RCC 7860 (cell line): ENCODE measurements at regions not wholly inside any gene's neighbourhood (a gene's known extent, or its start where the extent isn't known, plus 50 kb on each side); places are given as distances from the start of the nearest gene placed in this dataset.
A peak's percentile ranks its signal among the peaks of the same experiment; 100 is the strongest.
"Not testable (repeated sequence)": the region's sequence is repeated elsewhere in the genome, so short reads cannot be mapped to it uniquely, and the experiment has no call there.

Source experiments
- DNase-seq: peaks from one replicate; pipeline ENCODE4 v3.0.0-alpha.2; 2015; ENCODE audit warnings: low spot score
- FAIRE-seq: peaks from 2 replicates; lab custom pipeline; 2012; peaks lifted over from hg19 to GRCh38; lab: Jason Lieb, UNC

DNA sequence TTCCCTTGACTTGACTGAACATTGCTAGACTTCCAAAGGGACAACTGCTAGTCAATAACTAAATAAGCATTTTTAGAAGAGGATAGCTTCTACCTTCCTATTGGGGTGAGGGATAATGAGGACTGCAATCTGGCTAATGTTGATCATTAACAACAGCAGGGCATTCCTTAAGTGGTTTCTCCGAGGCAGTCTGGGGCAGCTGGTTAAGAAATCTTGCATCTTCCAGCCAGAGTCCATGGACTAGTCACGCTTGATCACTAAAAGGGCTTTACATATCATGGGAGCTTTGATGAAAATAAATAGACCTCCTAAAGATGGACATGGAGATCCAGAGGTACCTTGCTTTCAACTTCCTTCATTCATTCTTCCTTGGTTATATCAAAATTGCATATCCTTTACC lies 329.4 kb upstream of the ESRRG start:
- FAIRE-seq (no peak), DNase-seq (no peak)

DNA sequence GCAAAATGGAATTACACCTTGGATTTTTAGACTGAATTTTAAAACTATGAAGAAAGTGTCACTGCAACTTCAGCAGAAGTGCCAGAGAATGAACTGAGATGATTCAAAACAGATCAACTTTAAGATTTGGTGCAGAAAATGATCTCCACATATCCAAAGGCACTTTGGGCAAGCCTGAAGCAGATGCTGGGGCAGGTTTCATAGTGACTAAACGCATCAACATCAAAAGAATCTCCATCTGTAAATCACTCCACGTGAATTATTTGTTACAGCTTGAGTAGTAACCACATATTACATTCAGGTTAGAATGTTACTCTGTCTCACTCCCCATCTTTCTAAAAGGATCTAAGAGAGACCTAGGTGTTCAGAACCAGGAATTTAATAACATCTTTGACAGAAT lies 329.0 kb upstream of the ESRRG start:
- DNase-seq (no peak), FAIRE-seq (no peak)

DNA sequence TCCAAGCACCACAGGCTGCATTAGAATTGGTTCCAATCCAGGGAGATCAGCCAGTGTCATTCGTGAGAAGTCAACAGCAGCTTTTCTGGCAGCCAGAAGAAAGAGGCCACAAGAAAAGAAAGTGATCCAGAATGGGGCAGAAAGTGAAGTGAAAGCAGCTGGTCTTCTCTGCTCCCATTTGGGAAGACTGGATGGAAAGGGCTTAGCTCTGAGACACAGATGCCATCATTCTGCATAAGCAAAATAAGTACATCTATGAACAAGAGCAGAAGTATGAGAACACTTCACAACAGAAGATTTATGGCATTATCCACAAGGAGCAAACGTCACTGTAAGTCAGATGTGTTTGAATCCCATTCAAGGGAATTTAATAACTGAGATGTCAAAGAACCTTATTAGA lies 326.5 kb upstream of the ESRRG start:
- DNase-seq (no peak), FAIRE-seq (no peak)

DNA sequence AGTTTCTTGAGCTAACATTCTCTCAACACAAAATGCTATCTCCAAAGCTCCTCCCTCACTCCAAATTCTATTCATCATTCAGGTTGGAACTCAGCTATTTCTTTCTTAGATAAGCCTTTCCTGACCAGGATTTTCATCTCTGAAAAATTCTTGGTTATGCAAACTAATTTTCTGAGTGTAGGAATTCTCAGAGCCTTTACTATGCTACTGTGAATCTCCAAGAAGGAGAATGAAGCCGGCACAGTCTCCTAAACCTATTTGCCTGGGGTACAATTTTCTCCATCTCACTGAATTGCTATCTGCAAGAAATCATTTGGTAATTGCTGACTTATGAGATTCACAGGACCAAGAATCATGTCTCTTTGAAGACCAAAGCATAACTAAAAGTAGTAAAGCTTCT lies 325.9 kb upstream of the ESRRG start:
- FAIRE-seq = no peak
- no peak for DNase-seq

DNA sequence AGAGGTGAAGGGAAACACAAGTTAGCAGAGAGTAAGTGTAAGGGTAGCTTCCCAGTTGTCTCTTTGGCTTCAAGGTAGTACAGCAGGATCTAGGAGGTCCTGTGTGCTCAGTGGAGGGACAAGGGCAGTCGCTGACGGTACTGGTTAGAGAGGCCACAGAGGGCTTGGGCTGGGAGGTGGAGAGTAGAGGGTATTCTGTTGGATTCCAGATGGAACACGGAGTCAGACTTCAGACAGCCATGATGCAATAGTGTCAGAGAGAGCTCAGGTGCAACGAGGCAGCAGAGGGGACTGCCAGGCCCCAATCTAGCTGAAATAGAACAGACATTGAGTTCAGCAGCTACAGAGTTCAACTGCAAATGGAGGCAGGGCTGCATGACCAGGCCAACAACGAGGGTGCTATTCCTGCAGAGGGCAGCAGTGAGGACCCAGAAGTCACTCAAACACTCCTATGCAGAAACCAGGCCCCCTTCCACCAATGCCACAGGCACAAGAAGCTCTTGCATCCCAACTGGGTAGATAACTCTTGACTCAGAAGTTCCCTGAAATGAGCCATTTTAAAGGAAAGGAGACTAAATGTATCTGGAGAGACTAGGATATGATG lies 325.0 kb upstream of the ESRRG start:
- FAIRE-seq = no peak
- DNase-seq = no peak

DNA sequence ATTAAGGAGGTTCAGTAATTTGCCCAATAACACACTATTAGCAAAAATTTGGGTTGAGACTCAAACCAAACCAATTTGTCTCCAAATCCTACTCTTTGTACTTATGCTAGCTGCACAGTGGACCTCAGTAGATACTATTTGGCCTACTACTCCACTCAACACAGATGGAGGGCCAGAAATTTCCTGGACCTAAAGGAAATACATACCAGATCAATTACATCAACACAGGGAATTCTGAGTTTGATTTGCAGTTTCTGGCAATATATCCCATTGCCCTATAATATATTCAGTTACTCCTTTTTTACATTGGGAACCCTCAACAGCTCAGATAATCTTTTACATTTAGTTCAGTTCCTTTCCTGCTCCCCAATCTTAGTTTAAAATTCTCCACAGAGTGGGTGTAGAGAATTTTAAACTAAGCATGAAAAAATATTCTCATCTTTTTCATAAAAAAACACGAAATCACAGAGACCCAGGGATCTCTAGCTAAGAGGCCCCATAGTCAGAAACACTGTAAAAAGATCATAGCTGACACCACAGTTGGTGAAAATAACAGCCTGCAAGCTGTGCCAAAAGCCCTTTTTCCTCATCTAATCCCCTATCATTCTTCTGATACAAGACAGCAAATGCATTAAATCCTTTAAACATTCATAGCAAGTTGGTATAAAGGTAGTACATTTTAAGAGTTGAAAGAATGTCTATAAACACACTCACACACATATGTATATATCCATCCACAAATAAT lies 317.7 kb upstream of the ESRRG start:
- no peak for FAIRE-seq
- no peak for DNase-seq

DNA sequence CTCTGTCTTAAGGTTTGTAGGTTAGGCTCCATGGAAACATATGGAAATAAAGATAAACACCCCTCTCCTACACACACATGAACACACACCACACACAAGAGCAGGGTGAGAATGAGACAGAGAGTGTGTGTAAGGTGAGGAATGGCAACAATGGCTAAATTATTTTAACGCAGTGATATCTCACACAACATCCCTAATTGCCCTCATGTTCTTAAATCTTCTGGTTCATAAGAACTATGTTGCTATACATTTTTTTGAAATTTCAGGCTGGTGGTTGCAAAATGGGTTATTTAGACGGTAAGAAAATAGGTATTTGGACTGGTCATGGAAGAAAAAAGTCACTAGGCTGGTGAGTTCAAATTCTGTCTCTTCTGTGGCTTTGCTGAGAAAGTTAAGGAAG lies 316.7 kb upstream of the ESRRG start:
- FAIRE-seq = no peak
- no peak for DNase-seq

DNA sequence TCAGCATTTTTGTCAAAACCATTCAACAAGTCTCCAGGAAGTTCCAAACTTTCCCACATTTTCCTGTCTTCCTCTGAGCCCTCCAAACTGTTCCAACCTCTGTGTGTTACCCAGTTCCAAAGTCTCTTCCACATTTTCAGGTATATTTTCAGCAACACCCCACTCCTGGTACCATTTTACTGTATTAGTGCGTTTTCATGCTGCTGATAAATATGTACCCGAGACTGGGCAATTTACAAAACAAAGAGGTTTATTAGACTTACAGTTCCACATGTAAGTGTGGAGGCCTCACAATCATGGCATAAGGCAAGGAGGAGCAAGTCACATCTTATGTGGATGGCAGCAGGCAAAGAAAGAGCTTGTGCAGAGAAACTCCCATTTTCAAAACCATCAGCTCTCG lies 315.9 kb upstream of the ESRRG start:
- not testable (repeated sequence) for FAIRE-seq, DNase-seq

DNA sequence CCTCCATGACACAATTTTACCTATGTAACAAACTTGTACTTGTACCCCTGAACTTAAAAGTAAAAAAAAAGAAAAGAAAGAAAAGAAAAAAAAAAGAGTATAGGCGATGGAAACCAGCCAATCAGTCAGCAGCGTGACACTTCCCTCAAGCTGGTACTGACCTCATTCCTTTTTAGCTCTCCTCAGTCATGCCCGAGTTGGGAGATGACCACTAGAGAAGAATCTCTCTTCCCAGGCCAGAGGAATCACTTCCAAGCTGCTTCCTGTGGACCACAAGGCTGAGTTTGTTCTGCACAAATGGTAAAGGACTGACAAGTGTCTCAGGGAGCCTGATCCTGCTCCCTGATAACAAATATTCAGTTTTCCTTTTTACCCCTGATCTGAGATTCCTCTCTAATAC lies 313.5 kb upstream of the ESRRG start:
- FAIRE-seq = no peak
- no peak for DNase-seq

DNA sequence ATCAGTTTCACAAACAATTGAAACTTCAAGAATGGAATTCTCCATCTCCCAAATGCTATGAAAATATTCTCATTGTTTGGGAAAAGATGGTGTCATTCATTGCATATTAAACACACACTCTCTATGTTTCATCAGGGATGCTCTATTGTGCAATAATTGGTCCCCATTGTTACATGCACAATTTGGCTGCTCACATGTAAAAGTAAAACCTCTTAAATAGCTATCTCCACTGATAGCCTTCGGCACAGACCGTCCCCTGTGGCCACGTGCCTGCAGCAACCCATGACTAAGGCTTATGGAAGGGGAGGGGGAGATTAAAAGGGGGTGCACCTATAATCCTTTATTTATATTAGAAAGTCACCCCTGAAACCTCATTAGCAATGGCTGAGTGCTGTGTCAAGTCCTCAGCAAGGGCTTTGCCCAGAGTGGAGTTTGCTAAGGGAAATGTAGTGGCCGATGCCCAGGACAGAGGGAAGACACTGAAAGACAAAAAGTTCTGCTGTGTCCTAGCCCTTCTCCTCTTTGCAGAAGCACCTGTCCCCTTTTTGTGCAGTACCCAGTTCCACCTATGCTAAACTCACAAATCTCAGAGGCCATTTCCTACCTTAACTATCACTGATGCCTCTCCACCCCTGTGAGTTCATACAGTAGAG lies 309.6 kb upstream of the ESRRG start:
- no peak for DNase-seq
- FAIRE-seq = no peak

DNA sequence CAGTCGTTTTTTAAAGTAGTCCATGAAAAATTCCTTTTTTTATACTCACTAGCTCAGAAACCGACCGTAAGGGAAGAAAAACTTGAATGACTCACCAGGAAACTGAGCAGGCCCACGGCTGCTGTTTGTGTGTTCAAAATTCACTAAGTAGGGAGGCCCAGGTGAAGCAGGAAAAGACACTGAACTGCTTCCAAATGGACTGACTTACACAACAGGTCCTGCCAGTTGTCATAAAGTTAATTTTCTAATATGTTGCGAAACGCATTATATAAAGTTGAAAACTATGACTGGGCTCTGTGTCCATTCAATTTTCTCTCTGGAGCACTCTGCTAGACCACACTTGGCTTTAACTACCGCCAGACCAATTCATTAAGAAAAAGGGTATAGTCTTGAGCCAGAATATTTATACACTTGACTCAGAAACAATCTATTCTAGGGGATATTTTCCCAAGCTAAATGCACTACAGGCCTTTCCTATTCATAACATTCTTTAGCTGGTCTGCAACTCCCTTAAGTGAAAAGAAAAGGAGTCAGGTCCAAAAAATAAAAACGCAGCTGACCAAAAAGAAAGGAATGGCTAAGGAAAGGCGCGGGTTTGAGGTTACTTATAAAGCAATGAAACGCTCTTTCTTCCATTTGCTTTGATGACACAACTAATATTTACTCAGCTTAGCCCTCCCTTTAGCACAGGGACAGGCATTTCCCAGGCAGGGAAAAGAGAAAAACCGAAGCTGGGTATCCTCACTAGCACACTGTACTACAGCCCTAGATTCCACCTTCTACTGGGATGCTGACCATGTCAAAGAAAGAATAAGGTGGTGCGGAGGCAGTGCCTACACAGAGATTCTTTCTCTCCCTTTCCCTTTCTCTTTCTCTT lies 306.3 kb upstream of the ESRRG start:
- peak; percentile 51 for DNase-seq
- peak; percentile 91 for FAIRE-seq

DNA sequence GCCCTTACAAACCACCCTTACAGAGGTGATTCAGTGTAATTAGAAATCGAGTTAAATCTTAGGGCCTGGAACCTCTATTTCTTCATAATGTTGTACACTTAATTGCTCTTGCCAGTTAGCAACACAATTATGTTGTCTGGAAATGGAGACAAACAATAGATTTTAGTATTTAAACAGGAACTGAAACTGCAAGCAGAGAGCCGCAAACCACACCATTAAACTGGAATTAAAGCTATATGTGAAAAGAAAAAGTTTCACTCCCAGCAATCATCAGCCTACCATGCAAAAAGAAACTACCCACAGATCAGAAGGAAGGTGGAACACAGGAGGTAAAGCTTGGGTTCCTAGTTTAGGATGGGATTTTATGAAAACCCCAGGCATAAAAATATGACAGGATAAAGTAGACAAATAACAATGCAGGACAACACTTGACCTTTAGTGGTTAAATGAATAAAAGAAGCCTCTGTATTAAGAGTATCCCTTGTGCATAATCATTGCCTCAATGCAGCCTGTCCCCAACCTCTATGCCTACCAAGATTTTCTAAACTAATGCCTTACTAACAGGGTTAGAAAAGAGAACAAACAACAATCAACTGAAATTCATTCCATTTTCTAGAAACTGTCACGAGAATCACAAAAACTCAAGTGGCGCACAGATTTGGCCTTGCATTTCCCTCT lies 304.3 kb upstream of the ESRRG start:
- FAIRE-seq = no peak
- DNase-seq = no peak

DNA sequence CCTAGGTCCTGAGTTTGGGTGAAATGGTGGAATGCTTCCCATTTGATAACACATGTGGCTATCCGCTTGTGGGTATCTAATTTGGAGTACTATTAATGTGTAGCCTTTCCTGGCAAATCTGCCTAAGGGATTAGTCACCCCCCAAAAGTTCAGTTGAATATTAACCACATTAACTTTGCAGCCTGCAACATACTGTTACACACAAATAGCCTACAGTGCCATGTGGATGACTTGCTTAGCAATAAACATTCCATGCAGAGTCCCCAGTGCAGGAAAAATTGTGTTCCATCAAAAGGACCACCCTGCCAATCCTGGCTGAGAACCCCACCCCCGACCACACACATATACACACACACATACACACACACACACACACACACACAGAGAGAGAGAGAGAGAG lies 303.3 kb upstream of the ESRRG start:
- DNase-seq (peak; percentile 68), FAIRE-seq (peak; percentile 90)

DNA sequence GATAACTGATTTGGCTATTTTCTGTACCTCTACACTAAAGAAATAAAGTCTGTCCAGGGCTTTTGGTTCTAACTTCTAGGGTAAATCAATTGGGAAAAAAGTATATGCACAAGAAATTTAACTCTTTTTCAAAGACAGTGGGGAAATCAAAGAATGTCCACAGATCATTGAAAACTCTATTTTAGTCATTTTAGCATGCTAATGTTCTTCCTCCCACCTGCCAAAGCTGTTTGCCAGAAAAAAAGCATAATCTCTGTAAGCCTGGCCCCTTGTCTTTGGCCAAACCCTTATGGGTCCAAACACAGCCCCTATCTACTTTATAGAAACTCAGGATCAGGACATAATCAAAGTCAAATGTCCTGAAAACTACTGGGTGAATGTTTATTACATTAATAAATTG lies 302.2 kb upstream of the ESRRG start:
- DNase-seq (no peak), FAIRE-seq (no peak)

DNA sequence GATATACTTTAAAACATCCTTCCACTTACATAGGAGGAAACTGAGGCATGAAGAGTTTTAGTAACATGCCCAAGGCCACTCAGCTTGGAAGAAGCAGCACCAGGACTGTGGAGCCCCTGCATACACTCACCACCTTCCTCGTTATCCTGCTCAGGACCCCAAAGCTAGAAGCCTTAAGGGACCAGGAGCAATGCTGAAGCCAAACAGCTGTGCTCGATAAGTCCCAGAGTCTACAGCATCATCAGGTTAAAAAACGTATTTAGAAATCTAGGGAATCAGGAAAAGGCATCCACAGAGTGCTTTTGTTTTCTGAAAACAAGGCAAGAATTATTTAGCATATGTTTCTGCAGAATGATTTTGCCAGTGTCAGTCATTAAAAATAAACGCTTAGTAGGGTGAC lies 301.7 kb upstream of the ESRRG start:
- DNase-seq = no peak
- FAIRE-seq = no peak

DNA sequence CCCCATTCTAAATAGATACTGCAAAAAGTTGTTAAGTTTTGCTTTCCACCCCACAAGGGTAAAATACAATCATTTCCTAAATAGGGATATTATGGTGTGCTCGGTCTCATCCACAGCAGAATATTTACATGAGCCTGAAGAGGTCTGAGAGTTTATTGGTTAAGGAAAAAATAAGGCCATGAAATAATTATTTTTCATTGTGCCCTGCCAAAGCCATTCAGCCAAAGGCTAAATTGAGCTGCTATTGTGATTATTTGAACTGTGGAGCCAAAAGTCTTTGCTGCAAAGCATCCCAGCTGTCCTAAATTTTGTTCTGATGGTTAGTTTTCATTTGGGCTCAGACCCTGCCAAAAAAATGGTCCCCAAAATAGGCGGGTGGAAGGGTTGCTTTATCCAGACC lies 298.7 kb upstream of the ESRRG start:
- no peak for FAIRE-seq
- no peak for DNase-seq

DNA sequence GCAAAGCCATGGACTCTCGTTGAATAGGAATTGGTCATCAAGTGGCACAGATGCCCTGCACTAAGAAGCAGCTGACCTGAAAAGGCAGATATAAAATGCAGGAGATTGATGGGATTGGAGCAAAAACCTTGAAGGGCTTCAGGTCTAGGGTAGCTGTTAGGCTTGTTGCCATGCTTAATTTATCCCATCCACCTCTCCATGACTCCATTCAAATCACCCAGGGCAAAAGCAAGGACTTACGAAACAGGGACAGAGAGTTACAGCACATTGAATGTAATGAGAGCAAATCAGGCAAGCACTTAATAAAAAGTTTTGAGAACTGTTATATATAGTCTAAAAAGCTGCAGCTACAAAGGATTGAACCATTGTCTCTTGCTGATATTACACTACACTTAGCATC lies 298.2 kb upstream of the ESRRG start:
- no peak for DNase-seq
- no peak for FAIRE-seq

DNA sequence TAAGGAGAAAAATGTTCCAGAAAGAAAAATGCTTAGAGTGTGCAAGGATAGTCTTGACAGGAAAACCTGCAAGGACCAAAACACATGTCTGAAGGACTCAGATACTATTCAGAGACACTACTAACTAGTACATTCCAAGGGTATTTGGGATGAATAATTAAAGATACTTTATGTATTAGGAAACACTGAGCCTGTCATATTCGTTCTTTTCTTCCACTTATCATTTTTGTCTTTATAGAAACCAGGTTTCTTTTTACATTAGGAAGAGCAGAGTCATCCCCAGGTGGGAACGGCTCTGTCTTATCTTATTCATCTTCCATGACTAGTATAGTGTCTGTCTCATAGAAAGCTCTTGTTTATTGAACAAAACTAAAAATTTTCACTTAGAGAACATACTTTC lies 296.2 kb upstream of the ESRRG start:
- DNase-seq = no peak
- no peak for FAIRE-seq

DNA sequence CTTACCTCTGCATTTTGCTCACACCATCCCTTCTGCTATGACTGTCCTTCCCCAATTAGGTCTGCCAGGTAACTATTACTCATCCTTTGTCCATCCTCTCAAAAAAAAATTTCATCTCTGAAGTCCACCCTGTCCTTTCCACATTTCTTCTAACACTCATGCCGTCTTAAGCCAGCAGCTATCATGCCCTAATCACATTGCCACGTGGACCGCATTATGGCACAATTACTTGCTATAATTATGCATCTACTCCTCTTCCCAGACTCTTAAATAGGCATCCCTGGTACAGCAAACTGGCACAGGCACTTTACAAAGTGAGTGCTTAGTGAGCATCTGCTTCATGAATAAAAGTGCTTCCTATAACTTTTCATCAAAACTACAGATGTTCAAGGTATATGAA lies 295.4 kb upstream of the ESRRG start:
- no peak for FAIRE-seq
- no peak for DNase-seq

DNA sequence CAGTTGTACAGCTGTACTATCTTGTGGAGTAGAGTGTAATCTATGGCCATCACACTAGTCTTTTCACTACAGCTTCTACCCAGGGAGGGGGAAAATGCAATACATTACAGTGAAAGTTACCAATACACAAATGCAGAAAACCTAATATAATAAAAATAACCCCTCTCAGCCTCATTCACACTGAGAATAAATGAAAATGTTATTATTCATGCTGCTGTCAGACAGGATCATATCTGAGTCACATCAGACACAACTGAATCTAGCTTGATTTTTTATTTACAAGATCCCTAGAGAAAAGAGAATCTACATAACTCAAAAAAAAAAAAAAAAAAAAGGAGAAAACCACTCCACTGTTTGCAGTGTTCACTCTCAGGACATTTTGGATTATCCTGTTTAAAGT lies 293.9 kb upstream of the ESRRG start:
- FAIRE-seq (no peak), DNase-seq (no peak)

DNA sequence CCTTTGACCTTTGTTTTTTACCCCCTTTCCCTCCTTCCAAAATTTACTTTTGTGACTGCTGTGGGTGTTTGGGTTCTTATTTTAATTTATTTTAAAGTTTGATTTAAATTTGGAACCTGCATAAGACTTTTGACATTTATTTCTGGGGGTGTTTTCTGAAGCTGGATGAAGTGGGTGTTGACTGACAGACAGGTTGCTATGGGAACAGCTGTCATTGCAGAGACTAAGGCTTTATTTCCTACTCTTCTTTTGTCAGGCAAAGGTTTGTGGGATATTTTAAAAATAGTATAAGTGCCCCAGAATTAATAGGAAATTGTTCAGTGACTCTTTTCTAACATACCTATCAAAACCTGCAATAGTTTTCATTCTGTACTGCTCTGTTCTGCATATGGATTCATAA lies 290.8 kb upstream of the ESRRG start:
- no peak for FAIRE-seq
- DNase-seq = no peak
